GM23248 (cell line): ENCODE measurements at regions not wholly inside any gene's neighbourhood (a gene's known extent, or its start where the extent isn't known, plus 50 kb on each side); places are given as distances from the start of the nearest gene placed in this dataset.

Experiments
- EZH2 ChIP-seq: fragments of 200-600 bp; sonication (generic); IDR thresholded peaks from 2 replicates; pipeline ENCODE4 v1.6.1; 2018; ENCODE audit warnings: antibody characterized with exemption, mild to moderate bottlenecking; ENCODE audit not compliant: insufficient read depth, poor library complexity, severe bottlenecking
- EZH2phosphoT487 ChIP-seq: fragments of 200-600 bp; sonication (generic); IDR thresholded peaks from 2 replicates; pipeline ENCODE4 v1.6.1; 2018; ENCODE audit warnings: antibody characterized with exemption, moderate library complexity, mild to moderate bottlenecking, low read depth; ENCODE audit not compliant: insufficient read depth

DNA sequence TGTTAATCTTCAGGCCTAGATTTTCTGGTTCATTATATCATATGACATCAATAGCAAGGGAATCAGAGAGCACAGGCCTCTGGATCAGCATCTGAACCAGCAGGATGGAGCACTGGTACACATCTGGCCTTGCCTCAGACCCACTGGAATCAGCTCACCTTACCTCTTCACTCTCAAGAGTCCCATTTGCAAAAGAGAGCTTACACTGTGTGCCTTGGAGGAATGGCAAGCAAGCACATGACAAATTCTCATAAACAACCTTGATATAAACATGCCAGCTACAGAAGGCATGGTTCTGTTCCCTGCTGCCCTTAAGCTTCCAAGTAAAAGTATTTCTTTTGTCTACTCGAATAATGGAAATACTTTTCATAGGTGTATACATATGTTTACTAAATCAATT, 128.6 kb upstream of the CPM start:
- TF ChIP-seq EZH2 (no peak), EZH2phosphoT487 (no peak)
